ENCODE measurements at regions not wholly inside any gene's neighbourhood (a gene's known extent, or its start where the extent isn't known, plus 50 kb on each side); places are given as distances from the start of the nearest gene placed in this dataset.
"Not testable (repeated sequence)": the region's sequence is repeated elsewhere in the genome, so short reads cannot be mapped to it uniquely, and the experiment has no call there.

DNA sequence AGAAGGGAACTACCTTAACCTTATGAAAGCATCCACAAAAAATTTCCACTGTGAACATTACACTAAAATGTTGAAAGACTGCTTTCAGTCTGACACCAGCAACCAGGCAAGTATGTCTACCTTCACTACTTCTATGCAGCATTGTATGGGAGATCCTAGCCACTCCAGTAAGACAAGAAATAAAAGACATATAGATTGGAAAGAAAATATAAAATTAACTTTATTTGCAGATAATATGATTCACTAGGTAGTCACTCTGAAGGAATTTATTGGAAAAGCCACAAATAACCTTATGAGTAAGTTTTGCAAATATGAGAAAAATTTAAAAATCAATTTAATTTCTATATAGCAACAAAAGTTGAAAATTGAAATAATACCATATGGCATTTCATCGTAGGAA is 172.0 kb downstream of the RERGL start:
- no peaks in the 10 kb centered on the region for H3K4me1 Mint-ChIP-seq (ENCODE audit: low read depth)
- CTCF ChIA-PET, result no interaction called here

GRCh38 chr12:17884581-17884980 is 205.4 kb downstream of the RERGL start:
- intact Hi-C loops (cut with micrococcal nuclease), result no loop called here
- Mint-ChIP-seq H3K4me1 (ENCODE audit: low read depth) (no peaks in the 10 kb centered on the region), H3K27me3 (ENCODE audit: low read depth) (no peaks in the 10 kb centered on the region), H3K27ac (no peak overlapping the region), H3K36me3 (ENCODE audit: low read depth) (no peaks in the 10 kb centered on the region), H3K4me3 (no peak overlapping the region), H3K9me3 (peaks cover 1% of the 10 kb centered on the region)
- CTCF ChIA-PET, result no interaction called here
- DNase-seq, result no peak

More for the DNA sequence above, 172.0 kb downstream of the RERGL start:
- Mint-ChIP-seq H3K36me3 (ENCODE audit: low read depth) (no peaks in the 10 kb centered on the region), H3K27me3 (ENCODE audit: low read depth) (no peaks in the 10 kb centered on the region), H3K27ac (no peak overlapping the region), H3K4me3 (no peak overlapping the region), H3K9me3 (peaks cover 4% of the 10 kb centered on the region)
- intact Hi-C loops (cut with micrococcal nuclease), result no loop called here
- DNase-seq, result no peak

- H3K4me3 Mint-ChIP-seq, result no peak overlapping the region
These were observed 211.3 kb downstream of the RERGL start for GRCh38 chr12:17878714-17879113.

GRCh38 chr12:17875230-17875629 is 214.8 kb downstream of the RERGL start:
- no peak for DNase-seq
- CTCF ChIA-PET, result no interaction called here
- Mint-ChIP-seq H3K9me3 (peaks cover 18% of the 10 kb centered on the region), H3K4me3 (no peak overlapping the region), H3K36me3 (ENCODE audit: low read depth) (no peaks in the 10 kb centered on the region), H3K4me1 (ENCODE audit: low read depth) (no peaks in the 10 kb centered on the region), H3K27ac (no peak overlapping the region), H3K27me3 (ENCODE audit: low read depth) (no peaks in the 10 kb centered on the region)
- intact Hi-C loops (cut with micrococcal nuclease), result no loop called here

More at GRCh38 chr12:17878714-17879113, 211.3 kb downstream of the RERGL start:
- Mint-ChIP-seq H3K4me1 (ENCODE audit: low read depth) (no peaks in the 10 kb centered on the region), H3K36me3 (ENCODE audit: low read depth) (no peaks in the 10 kb centered on the region), H3K27me3 (ENCODE audit: low read depth) (no peaks in the 10 kb centered on the region), H3K27ac (no peak overlapping the region), H3K9me3 (peaks cover 12% of the 10 kb centered on the region)
- DNase-seq, result no peak
- CTCF ChIA-PET, result no interaction called here
- intact Hi-C loops (cut with micrococcal nuclease), result no loop called here

GRCh38 chr12:17866802-17867201 is 223.2 kb downstream of the RERGL start:
- intact Hi-C loops (cut with micrococcal nuclease), result no loop called here
- CTCF ChIA-PET, result no interaction called here
- no peak for DNase-seq
- Mint-ChIP-seq H3K4me3 (no peak overlapping the region), H3K27ac (no peak overlapping the region), H3K27me3 (ENCODE audit: low read depth) (no peaks in the 10 kb centered on the region), H3K36me3 (ENCODE audit: low read depth) (no peaks in the 10 kb centered on the region), H3K9me3 (peaks cover 13% of the 10 kb centered on the region), H3K4me1 (ENCODE audit: low read depth) (no peaks in the 10 kb centered on the region)

GRCh38 chr12:17855548-17855947 is 234.4 kb downstream of the RERGL start:
- H3K4me3 Mint-ChIP-seq; CTCF ChIA-PET; H3K36me3 Mint-ChIP-seq (ENCODE audit: low read depth); H3K27me3 Mint-ChIP-seq (ENCODE audit: low read depth); H3K27ac Mint-ChIP-seq; DNase-seq; H3K9me3 Mint-ChIP-seq; H3K4me1 Mint-ChIP-seq (ENCODE audit: low read depth): not testable (repeated sequence)
- intact Hi-C loops (cut with micrococcal nuclease), result loop anchor here (2.0 kb wide), 1 partner anchor 93 kb away; no protein-coding TSS in a partner anchor

DNA sequence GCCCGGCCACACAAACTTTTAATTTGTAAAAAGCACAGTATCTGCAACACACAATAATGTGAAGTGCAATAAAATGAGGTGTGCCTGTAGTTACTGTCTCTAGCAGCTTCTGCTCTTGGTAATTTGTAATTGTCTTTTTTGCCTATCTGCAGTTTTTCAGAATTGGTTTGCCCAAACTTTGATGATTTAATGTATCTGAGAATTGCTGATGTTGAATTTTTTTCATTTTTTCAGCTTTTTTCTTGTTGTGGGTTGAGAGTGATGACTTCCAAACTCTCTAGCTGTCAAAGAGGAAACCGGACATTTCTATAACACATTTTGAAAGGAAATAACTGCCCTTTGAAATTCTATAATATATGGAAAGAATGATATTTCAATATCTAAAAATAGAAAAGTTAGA is 236.9 kb downstream of the RERGL start:
- CTCF ChIA-PET, result no interaction called here
- H3K27ac Mint-ChIP-seq, result no peak overlapping the region
- H3K4me1 Mint-ChIP-seq (ENCODE audit: low read depth), result no peaks in the 10 kb centered on the region
- peaks cover 1% of the 10 kb centered on the region for H3K36me3 Mint-ChIP-seq (ENCODE audit: low read depth)
- intact Hi-C loops (cut with micrococcal nuclease), result no loop called here
- no peaks in the 10 kb centered on the region for H3K27me3 Mint-ChIP-seq (ENCODE audit: low read depth)
- H3K4me3 Mint-ChIP-seq, result no peak overlapping the region
- peaks cover 7% of the 10 kb centered on the region for H3K9me3 Mint-ChIP-seq
- DNase-seq, result no peak

DNA sequence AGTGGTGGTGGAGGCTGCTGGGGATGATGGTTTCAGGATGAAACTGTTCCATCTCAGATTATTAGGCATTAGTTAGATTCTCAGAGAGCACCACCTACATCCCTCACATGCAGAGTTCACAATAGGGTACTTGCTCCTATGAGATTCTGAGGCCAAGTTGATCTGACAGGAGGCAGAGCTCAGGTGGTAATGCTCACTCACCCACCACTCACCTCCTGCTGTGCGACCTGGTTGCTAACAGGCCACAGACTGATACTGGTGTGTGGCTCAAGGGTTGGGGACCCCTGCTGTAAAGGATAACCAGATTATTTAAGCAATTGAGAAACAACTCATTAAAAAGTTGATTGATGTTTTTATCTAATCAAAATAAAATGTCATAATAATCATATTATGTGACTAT is 248.5 kb downstream of the RERGL start:
- no peaks in the 10 kb centered on the region for H3K27me3 Mint-ChIP-seq (ENCODE audit: low read depth)
- H3K4me1 Mint-ChIP-seq (ENCODE audit: low read depth), result no peaks in the 10 kb centered on the region
- no peak overlapping the region for H3K27ac Mint-ChIP-seq
- DNase-seq, result no peak
- H3K4me3 Mint-ChIP-seq, result no peak overlapping the region
- intact Hi-C loops (cut with micrococcal nuclease), result no loop called here
- CTCF ChIA-PET, result no interaction called here
- no peaks in the 10 kb centered on the region for H3K36me3 Mint-ChIP-seq (ENCODE audit: low read depth)
- peaks cover 8% of the 10 kb centered on the region for H3K9me3 Mint-ChIP-seq

- CTCF ChIA-PET, result interaction anchor here (0.7 kb wide), 1 partner anchor 766 kb away, joined by 3 read pairs; no protein-coding TSS in a partner anchor
- intact Hi-C loops (cut with micrococcal nuclease), result no loop called here
- Mint-ChIP-seq H3K27ac (no peak overlapping the region), H3K4me1 (ENCODE audit: low read depth) (no peaks in the 10 kb centered on the region), H3K27me3 (ENCODE audit: low read depth) (no peaks in the 10 kb centered on the region), H3K4me3 (no peak overlapping the region), H3K9me3 (peaks cover 2% of the 10 kb centered on the region), H3K36me3 (ENCODE audit: low read depth) (no peaks in the 10 kb centered on the region)
- no peak for DNase-seq
These were observed 260.2 kb downstream of the RERGL start for GRCh38 chr12:17829813-17830212.

DNA sequence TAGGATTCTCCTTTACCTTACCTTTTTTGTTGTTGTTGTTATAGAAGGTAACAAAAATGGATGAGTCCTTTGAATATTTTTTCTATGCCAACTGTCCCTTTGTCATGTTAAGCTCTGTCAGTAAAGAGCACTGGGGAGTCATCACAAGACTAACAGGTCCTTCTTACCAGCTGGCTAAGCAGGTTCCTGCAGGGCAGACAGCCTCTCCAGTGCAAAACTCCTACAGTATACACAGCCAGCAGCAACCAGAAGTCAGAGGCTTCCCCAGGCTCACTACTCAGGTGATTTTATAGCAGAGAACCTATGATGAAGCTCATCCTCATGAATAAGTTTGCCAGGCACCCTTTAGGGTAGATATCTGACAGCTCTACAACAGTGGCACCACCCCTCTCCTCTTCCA is 271.1 kb downstream of the RERGL start:
- Mint-ChIP-seq H3K4me3 (no peak overlapping the region), H3K27me3 (ENCODE audit: low read depth) (no peaks in the 10 kb centered on the region), H3K27ac (no peak overlapping the region), H3K36me3 (ENCODE audit: low read depth) (no peaks in the 10 kb centered on the region), H3K4me1 (ENCODE audit: low read depth) (no peaks in the 10 kb centered on the region), H3K9me3 (peaks cover 23% of the 10 kb centered on the region)
- DNase-seq, result no peak
- CTCF ChIA-PET, result no interaction called here
- intact Hi-C loops (cut with micrococcal nuclease), result no loop called here

GRCh38 chr12:17810399-17810798 is 279.6 kb downstream of the RERGL start:
- intact Hi-C loops (cut with micrococcal nuclease), result no loop called here
- H3K4me3 Mint-ChIP-seq, result no peak overlapping the region
- H3K27me3 Mint-ChIP-seq (ENCODE audit: low read depth), result no peaks in the 10 kb centered on the region
- no peaks in the 10 kb centered on the region for H3K36me3 Mint-ChIP-seq (ENCODE audit: low read depth)
- no peak for DNase-seq
- H3K9me3 Mint-ChIP-seq, result peaks cover 22% of the 10 kb centered on the region
- CTCF ChIA-PET, result no interaction called here
- H3K4me1 Mint-ChIP-seq (ENCODE audit: low read depth), result no peaks in the 10 kb centered on the region
- no peak overlapping the region for H3K27ac Mint-ChIP-seq

DNA sequence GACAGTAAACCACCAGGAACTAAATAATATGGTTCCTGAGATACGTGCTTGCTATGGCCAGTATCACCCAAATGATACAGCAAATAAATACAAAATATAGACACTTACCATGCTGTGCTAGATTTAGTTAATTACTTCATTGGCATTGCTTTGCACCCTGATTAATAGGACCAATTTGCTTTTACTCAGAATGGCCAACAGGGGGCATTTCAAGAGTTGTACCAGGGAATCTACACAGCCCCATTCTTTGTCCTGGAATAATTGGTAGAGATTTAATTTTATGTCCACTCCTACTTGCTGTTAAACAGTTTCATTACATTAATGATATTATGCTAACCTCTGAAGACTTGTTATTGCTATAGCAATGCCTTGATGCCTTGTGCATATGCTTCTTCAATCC is 280.8 kb downstream of the RERGL start:
- Mint-ChIP-seq H3K36me3 (ENCODE audit: low read depth) (no peaks in the 10 kb centered on the region), H3K27ac (no peak overlapping the region), H3K4me3 (no peak overlapping the region), H3K27me3 (ENCODE audit: low read depth) (no peaks in the 10 kb centered on the region), H3K9me3 (peaks cover 15% of the 10 kb centered on the region), H3K4me1 (ENCODE audit: low read depth) (no peaks in the 10 kb centered on the region)
- CTCF ChIA-PET, result no interaction called here
- DNase-seq, result no peak
- intact Hi-C loops (cut with micrococcal nuclease), result no loop called here

GRCh38 chr12:17802657-17803641 is 287.0 kb downstream of the RERGL start:
- Mint-ChIP-seq H3K36me3 (ENCODE audit: low read depth) (no peaks in the 10 kb centered on the region), H3K27me3 (ENCODE audit: low read depth) (no peaks in the 10 kb centered on the region), H3K9me3 (peaks cover 18% of the 10 kb centered on the region), H3K4me3 (no peak overlapping the region), H3K27ac (no peak overlapping the region), H3K4me1 (ENCODE audit: low read depth) (no peaks in the 10 kb centered on the region)
- no peak for DNase-seq
- CTCF ChIA-PET, result no interaction called here
- intact Hi-C loops (cut with micrococcal nuclease), result no loop called here

All from activated naive CD4-positive, alpha-beta T cell treated with anti-CD3 and anti-CD28 coated beads for 36 hours (primary cell).